Thyroid gland (tissue), 4 donors: ENCODE measurements at regions not wholly inside any gene's neighbourhood (a gene's known extent, or its start where the extent isn't known, plus 50 kb on each side); places are given as distances from the start of the nearest gene placed in this dataset.

ENCODE experiments used
- DNase-seq, 2 donors: peaks; one replicate each; pipeline ENCODE4 v3.0.0-alpha.2; 2019
- H3K27ac ChIP-seq, 3 donors: fragments of 200-600 bp; sonication (generic); 1 replicate in 2 of 3; 2 replicates in 1 of 3; pipeline ENCODE4 v1.5.1; 2016 to 2019; ENCODE audit warnings: mild to moderate bottlenecking in 1 of 3, moderate library complexity in 1 of 3
- H3K27me3 ChIP-seq: fragments of 200-600 bp; sonication (generic); one replicate; pipeline ENCODE4 v1.5.1; 2019
- H3K36me3 ChIP-seq, 2 donors: fragments of 200-600 bp; sonication (generic); one replicate each; pipeline ENCODE4 v1.5.1; 2016 to 2019
- H3K4me1 ChIP-seq, 2 donors: fragments of 200-600 bp; sonication (generic); one replicate each; pipeline ENCODE4 v1.5.1; 2017 to 2019
- H3K4me3 ChIP-seq, 3 donors: fragments of 200-600 bp; sonication (generic); replicated peaks in 1 of 3; 1 replicate in 2 of 3; 2 replicates in 1 of 3; pipeline ENCODE4 v1.5.1; 2016; ENCODE audit warnings: mild to moderate bottlenecking in 1 of 3
- H3K9me3 ChIP-seq: fragments of 200-600 bp; sonication (generic); one replicate; pipeline ENCODE4 v1.5.1; 2017
- CTCF ChIP-seq, 6 experiments: fragments of 200-600 bp in 3 of 6; fragments of 450-650 bp in 3 of 6; sonication (generic) in 3 of 6; IDR thresholded peaks; one replicate each; pipeline ENCODE4 v1.5.1; 2016 to 2019; ENCODE audit warnings: antibody characterized with exemption in 6 of 6, mild to moderate bottlenecking in 2 of 6, inconsistent platforms in 1 of 6, moderate library complexity in 1 of 6
- POLR2A ChIP-seq, 2 donors: fragments of 450-650 bp; IDR thresholded peaks; one replicate each; pipeline ENCODE4 v1.6.1; 2017; ENCODE audit warnings: antibody characterized with exemption in 2 of 2, mild to moderate bottlenecking in 2 of 2, moderate library complexity in 1 of 2
- WGBS, 2 donors: methylation state at CpG; one replicate each; pipeline ENCODE4 v1.1.5; 2017; 5-methylcytosine and 5-hydroxymethylcytosine counted together
- intact Hi-C: fragments of 100-400 bp; cut with DNase I; formaldehyde crosslinking; loops from one replicate; pipeline ENCODE4 v1.15.1; 2023

DNA sequence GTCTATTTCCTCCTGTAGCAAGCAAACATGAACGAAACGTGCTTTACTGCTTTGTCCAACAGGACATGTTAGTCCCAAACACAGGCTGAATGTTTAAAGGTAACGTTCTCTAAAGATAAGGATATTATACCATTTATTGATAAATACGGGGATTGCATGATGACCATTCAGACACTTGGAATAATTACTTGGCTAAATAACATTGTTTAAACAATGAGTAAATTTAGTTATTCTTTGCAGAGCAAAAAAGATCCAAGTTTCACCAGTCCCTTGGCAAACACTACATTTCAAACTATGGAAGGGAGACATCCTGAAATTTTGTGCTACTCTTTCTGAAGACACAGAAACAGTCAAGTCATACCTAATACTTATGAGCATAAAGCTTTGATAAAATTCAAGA is 88.0 kb downstream of the ZNF280B start:
- Histone ChIP-seq H3K4me3 (no peak overlapping the region), H3K4me1 (no peaks in the 10 kb centered on the region), H3K27ac (no peak overlapping the region), H3K9me3 (no peaks in the 10 kb centered on the region), H3K27me3 (no peaks in the 10 kb centered on the region), H3K36me3 (no peaks in the 10 kb centered on the region)
- intact Hi-C loops, result no loop called here
- WGBS, 2 donors, result 74 to 80% methylated on average over 4 of the region's 4 CpGs
- DNase-seq, result no peak
- TF ChIP-seq POLR2A (IDR thresholded peaks at IDR 0.05) (no peak), CTCF (IDR thresholded peaks at IDR 0.05) (no peak)

- DNase-seq, result no peak
- no peak overlapping the region for H3K4me3 ChIP-seq
- 80 to 87% methylated on average over 5 of the region's 5 CpGs for WGBS, 2 donors
- TF ChIP-seq POLR2A (IDR thresholded peaks at IDR 0.05) (no peak), CTCF (IDR thresholded peaks at IDR 0.05) (no peak)
- H3K36me3 ChIP-seq, result no peaks in the 10 kb centered on the region
- no peak overlapping the region for H3K27ac ChIP-seq
- intact Hi-C loops, result no loop called here
- H3K27me3 ChIP-seq, result no peaks in the 10 kb centered on the region
- no peaks in the 10 kb centered on the region for H3K4me1 ChIP-seq
- no peaks in the 10 kb centered on the region for H3K9me3 ChIP-seq
Measured at GRCh38 chr22:22421392-22421791, 87.2 kb downstream of the ZNF280B start.

DNA sequence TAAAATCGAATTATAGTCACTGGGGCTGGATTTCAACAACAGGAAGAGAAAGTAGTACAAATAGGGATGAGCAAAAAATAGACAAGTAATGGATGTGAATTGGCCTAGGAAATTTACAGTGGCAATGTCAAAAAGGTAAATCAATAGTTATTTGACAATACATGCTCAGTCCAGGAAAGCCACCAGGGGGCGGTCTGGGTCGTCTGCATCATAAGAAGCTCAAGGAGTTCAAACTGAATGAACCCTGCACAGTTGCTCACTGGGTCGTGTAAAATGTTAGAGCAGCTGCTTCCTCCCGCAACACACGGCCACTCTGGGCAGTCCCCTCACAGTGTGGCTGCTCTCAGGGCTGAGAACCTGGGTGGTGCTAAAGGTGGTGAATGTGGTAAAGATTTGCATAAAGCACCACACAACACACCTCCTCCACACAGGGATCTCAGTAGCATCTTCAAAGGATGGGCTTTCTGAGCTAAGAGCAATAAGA is 85.9 kb downstream of the ZNF280B start:
- TF ChIP-seq POLR2A (IDR thresholded peaks at IDR 0.05) (no peak), CTCF (IDR thresholded peaks at IDR 0.05) (peak; percentile 16 to 77 (median 46))
- no peaks in the 10 kb centered on the region for H3K4me1 ChIP-seq
- 1 to 4% methylated on average over 6 of the region's 6 CpGs for WGBS, 2 donors
- intact Hi-C loops, result no loop called here
- no peaks in the 10 kb centered on the region for H3K27me3 ChIP-seq
- H3K36me3 ChIP-seq, result no peaks in the 10 kb centered on the region
- no peaks in the 10 kb centered on the region for H3K9me3 ChIP-seq
- H3K27ac ChIP-seq, result no peak overlapping the region
- H3K4me3 ChIP-seq, result no peak overlapping the region
- peak; percentile 75 to 83 for DNase-seq

DNA sequence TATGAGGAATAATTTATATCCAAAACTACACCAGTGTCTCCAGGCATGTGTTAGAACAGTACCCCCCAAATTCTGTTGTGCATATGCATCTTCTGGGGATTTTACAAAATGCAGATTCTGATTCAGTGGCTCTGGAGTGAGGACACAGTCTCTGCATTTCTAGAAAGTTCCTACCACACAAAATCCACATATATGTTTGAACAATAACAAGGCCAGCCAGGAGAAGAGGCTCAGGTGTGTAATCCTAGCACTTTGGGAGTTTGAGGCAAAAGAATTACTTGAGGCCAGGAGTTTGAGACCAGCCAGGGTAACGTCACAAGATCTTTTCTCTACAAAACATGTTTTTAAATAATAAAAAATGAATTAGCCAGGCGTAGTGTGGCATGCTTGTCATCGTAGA is 84.9 kb downstream of the ZNF280B start:
- no peaks in the 10 kb centered on the region for H3K36me3 ChIP-seq

More for the DNA sequence above, 84.9 kb downstream of the ZNF280B start:
- Histone ChIP-seq H3K4me1 (no peaks in the 10 kb centered on the region), H3K9me3 (no peaks in the 10 kb centered on the region), H3K27ac (no peak overlapping the region), H3K27me3 (no peaks in the 10 kb centered on the region), H3K4me3 (no peak overlapping the region)
- TF ChIP-seq CTCF (IDR thresholded peaks at IDR 0.05), result no peak
- TF ChIP-seq POLR2A (IDR thresholded peaks at IDR 0.05), result no peak
- no peak for DNase-seq
- intact Hi-C loops, result no loop called here
- WGBS, 2 donors, result 90 to 92% methylated on average over 3 of the region's 3 CpGs
